PC-9 (cell line): ENCODE measurements at regions not wholly inside any gene's neighbourhood (a gene's known extent, or its start where the extent isn't known, plus 50 kb on each side); places are given as distances from the start of the nearest gene placed in this dataset.

Experiments
- BruUV-seq: library from RNA; stranded (reverse); fragments of 400-500 nt; replicated peaks from 2 replicates; lab custom pipeline; 2021; lab: Mats Ljungman, UMichigan
- CTCF ChIA-PET: fragments of 300-600 bp; sonication (Branson Sonifier 250); formaldehyde crosslinking; loops from one replicate; lab custom pipeline; 2022; ENCODE audit warnings: antibody characterized with exemption; lab: Charles Lee
- POLR2A ChIA-PET: fragments of 300-600 bp; sonication (Branson Sonifier 250); formaldehyde crosslinking; loops from one replicate; lab custom pipeline; 2022; ENCODE audit warnings: antibody characterized with exemption; ENCODE audit not compliant: unreplicated experiment; lab: Charles Lee
- DNase-seq, 2 experiments: peaks; one replicate each; pipeline versions ENCODE4 v3.0.0 to v3.0.0-alpha.2; 2015 to 2022; ENCODE audit warnings: mixed read lengths in 1 of 2
- H2AFZ ChIP-seq: fragments of 200-600 bp; sonication (generic); 2 replicates; pipeline ENCODE4 v1.8.1; 2017; ENCODE audit warnings: antibody characterized with exemption
- H3F3A ChIP-seq: fragments of 200-600 bp; sonication (generic); 2 replicates; pipeline ENCODE4 v1.8.1; 2017; ENCODE audit warnings: antibody characterized with exemption, mild to moderate bottlenecking, low read depth; ENCODE audit not compliant: insufficient read depth
- H3K27ac ChIP-seq: fragments of 200-600 bp; sonication (generic); 2 replicates; pipeline ENCODE4 v1.6.1; 2016; ENCODE audit warnings: mixed run types
- H3K27me3 ChIP-seq: fragments of 200-600 bp; sonication (generic); 2 replicates; pipeline ENCODE4 v1.6.1; 2016; ENCODE audit warnings: low read depth, mixed run types; ENCODE audit not compliant: insufficient read depth
- H3K36me3 ChIP-seq: fragments of 200-600 bp; sonication (generic); 2 replicates; pipeline ENCODE4 v1.6.1; 2016; ENCODE audit warnings: low read depth, mixed run types
- H3K4me1 ChIP-seq: fragments of 200-600 bp; sonication (generic); replicated peaks from 2 replicates; pipeline ENCODE4 v1.6.1; 2016; ENCODE audit warnings: mixed run types; ENCODE audit not compliant: insufficient read depth
- H3K4me2 ChIP-seq: fragments of 200-600 bp; sonication (generic); 2 replicates; pipeline ENCODE4 v1.6.1; 2017; ENCODE audit warnings: mixed run types
- H3K4me3 ChIP-seq: fragments of 200-600 bp; sonication (generic); 2 replicates; pipeline ENCODE4 v1.6.1; 2016; ENCODE audit warnings: mixed run types
- H3K79me2 ChIP-seq: fragments of 200-600 bp; sonication (generic); 2 replicates; pipeline ENCODE4 v1.6.1; 2017; ENCODE audit warnings: low read depth, mixed run types
- H3K9me2 ChIP-seq: fragments of 200-600 bp; sonication (generic); 2 replicates; pipeline ENCODE4 v1.8.1; 2017; ENCODE audit warnings: mild to moderate bottlenecking; ENCODE audit not compliant: insufficient read depth
- H3K9me3 ChIP-seq: fragments of 200-600 bp; sonication (generic); 2 replicates; pipeline ENCODE4 v1.8.1; 2016; ENCODE audit warnings: low read depth; ENCODE audit not compliant: insufficient read depth
- H4K20me1 ChIP-seq: fragments of 200-600 bp; sonication (generic); 2 replicates; pipeline ENCODE4 v1.8.1; 2017; ENCODE audit not compliant: insufficient read depth
- CTCF ChIP-seq: fragments of 200-600 bp; sonication (generic); conservative IDR thresholded peaks from 2 replicates; pipeline ENCODE4 v1.6.1; 2017; ENCODE audit warnings: mixed run types, antibody characterized with exemption, mild to moderate bottlenecking, moderate library complexity
- EZH2 ChIP-seq: fragments of 200-600 bp; sonication (generic); IDR thresholded peaks from 2 replicates; pipeline ENCODE4 v1.8.0; 2017; ENCODE audit warnings: antibody characterized with exemption, low read depth
- intact Hi-C: fragments of 100-400 bp; cut with micrococcal nuclease; formaldehyde crosslinking; loops from one replicate; pipeline ENCODE4 v1.10.0; 2022; ENCODE audit not compliant: unreplicated experiment

GRCh38 chr11:34732831-34733230 is 111.9 kb downstream of the EHF start:
- Histone ChIP-seq H3K27me3 (no peaks in the 10 kb centered on the region), H3K4me2 (no peak overlapping the region), H3F3A (no peaks in the 10 kb centered on the region), H3K4me3 (no peak overlapping the region), H3K9me2 (no peaks in the 10 kb centered on the region), H2AFZ (no peak overlapping the region), H3K27ac (no peak overlapping the region), H3K9me3 (peaks cover 4% of the 10 kb centered on the region; the same call in 1 of the 2 replicates), H3K36me3 (no peaks in the 10 kb centered on the region), H3K79me2 (no peaks in the 10 kb centered on the region), H3K4me1 (0 out of 2 replicates have a peak, but pooled peaks cover 4% of the 10 kb centered on the region), H4K20me1 (no peaks in the 10 kb centered on the region)
- BruUV-seq: no TSS peak
- no peak for DNase-seq
- intact Hi-C loops: no loop called here
- POLR2A ChIA-PET: interaction anchor here (0.6 kb wide), 1 partner anchor 1953 kb away, joined by 4 read pairs; no protein-coding TSS in a partner anchor
- TF ChIP-seq CTCF (no peak), EZH2 (no peak)
- CTCF ChIA-PET: no interaction called here

GRCh38 chr11:34731603-34732002 is 110.7 kb downstream of the EHF start:
- CTCF ChIA-PET: interaction anchor here (0.5 kb wide), 1 partner anchor 85 kb away, joined by 4 read pairs; no protein-coding TSS in a partner anchor

GRCh38 chr11:34730544-34731295 is 109.8 kb downstream of the EHF start:
- no TSS peak for BruUV-seq
- Histone ChIP-seq H3K9me2 (no peaks in the 10 kb centered on the region), H2AFZ (no peak overlapping the region), H3K79me2 (no peaks in the 10 kb centered on the region), H3K4me3 (no peak overlapping the region), H3K4me2 (no peak overlapping the region), H3K36me3 (no peaks in the 10 kb centered on the region), H3F3A (no peaks in the 10 kb centered on the region), H3K27me3 (no peaks in the 10 kb centered on the region), H3K4me1 (0 out of 2 replicates have a peak, but pooled peaks cover 4% of the 10 kb centered on the region), H3K9me3 (peaks cover under 1% of the 10 kb centered on the region; the same call in 1 of the 2 replicates), H3K27ac (no peak overlapping the region), H4K20me1 (no peaks in the 10 kb centered on the region)
- intact Hi-C loops: no loop called here
- POLR2A ChIA-PET: no interaction called here
- no peak for TF ChIP-seq EZH2
- TF ChIP-seq CTCF: no peak
- CTCF ChIA-PET: no interaction called here
- DNase-seq: no peak

More at GRCh38 chr11:34731603-34732002, 110.7 kb downstream of the EHF start:
- Histone ChIP-seq H3K9me2 (no peaks in the 10 kb centered on the region), H3K4me3 (no peak overlapping the region), H3K79me2 (no peaks in the 10 kb centered on the region), H4K20me1 (no peaks in the 10 kb centered on the region), H3K27me3 (no peaks in the 10 kb centered on the region), H3K9me3 (peaks cover 4% of the 10 kb centered on the region; the same call in 1 of the 2 replicates), H3K4me2 (no peak overlapping the region), H3F3A (no peaks in the 10 kb centered on the region), H3K27ac (no peak overlapping the region), H3K36me3 (no peaks in the 10 kb centered on the region), H3K4me1 (0 out of 2 replicates have a peak, but pooled peaks cover 4% of the 10 kb centered on the region), H2AFZ (no peak overlapping the region)
- POLR2A ChIA-PET: no interaction called here
- BruUV-seq: no TSS peak
- DNase-seq: no peak
- intact Hi-C loops: no loop called here
- TF ChIP-seq EZH2 (no peak), CTCF (no peak)
